Prostate gland (tissue), 2 donors: ENCODE measurements at regions not wholly inside any gene's neighbourhood (a gene's known extent, or its start where the extent isn't known, plus 50 kb on each side); places are given as distances from the start of the nearest gene placed in this dataset.

ENCODE experiments used
- DNase-seq: peaks from one replicate; pipeline ENCODE4 v3.0.0-alpha.2; 2019; ENCODE audit warnings: low spot score
- H3K27ac ChIP-seq, 2 donors: fragments of 200-600 bp; sonication (generic); 2 replicates each; pipeline ENCODE4 v1.5.1; 2017 to 2019
- H3K27me3 ChIP-seq: fragments of 200-600 bp; sonication (generic); replicated peaks from 2 replicates; pipeline ENCODE4 v1.5.1; 2019; ENCODE audit not compliant: insufficient read depth
- H3K36me3 ChIP-seq, 2 donors: fragments of 200-600 bp; sonication (generic); 1 replicate in 1 of 2; 2 replicates in 1 of 2; pipeline versions ENCODE4 v1.5.1 to v1.8.1; 2017 to 2019
- H3K4me1 ChIP-seq: fragments of 200-600 bp; sonication (generic); replicated peaks from 2 replicates; pipeline ENCODE4 v1.5.1; 2019
- H3K4me3 ChIP-seq, 2 donors: fragments of 200-600 bp; sonication (generic); 2 replicates each; pipeline ENCODE4 v1.5.1; 2017 to 2019
- H3K9me3 ChIP-seq: fragments of 200-600 bp; sonication (generic); 2 replicates; pipeline ENCODE4 v1.5.1; 2017
- CTCF ChIP-seq, 4 experiments: fragments of 200-600 bp in 2 of 4; fragments of 450-650 bp in 2 of 4; sonication (generic) in 2 of 4; IDR thresholded peaks; 1 replicate in 3 of 4; 2 replicates in 1 of 4; pipeline ENCODE4 v1.5.1; 2016 to 2019; ENCODE audit warnings: antibody characterized with exemption in 4 of 4, mild to moderate bottlenecking in 2 of 4, moderate library complexity in 2 of 4
- POLR2A ChIP-seq: fragments of 450-650 bp; IDR thresholded peaks from one replicate; pipeline ENCODE4 v1.6.1; 2016; ENCODE audit warnings: antibody characterized with exemption, mild to moderate bottlenecking
- POLR2AphosphoS5 ChIP-seq: sonication (generic); formaldehyde crosslinking; IDR thresholded peaks from one replicate; pipeline ENCODE4 v1.6.1; 2017; ENCODE audit warnings: antibody characterized with exemption
- WGBS: methylation state at CpG from one replicate; pipeline ENCODE4 v1.1.5; 2018; 5-methylcytosine and 5-hydroxymethylcytosine counted together
- intact Hi-C: fragments of 100-400 bp; cut with DNase I; formaldehyde crosslinking; loops from one replicate; pipeline ENCODE4 v1.14.2; 2022

GRCh38 chr16:19980632-19981265, 92.9 kb downstream of the GPR139 start:
- Histone ChIP-seq H3K36me3 (no peaks in the 10 kb centered on the region), H3K9me3 (no peaks in the 10 kb centered on the region), H3K27ac (no peak overlapping the region), H3K27me3 (no peaks in the 10 kb centered on the region), H3K4me3 (no peak overlapping the region), H3K4me1 (no peaks in the 10 kb centered on the region)
- no peak for DNase-seq
- no peak for TF ChIP-seq POLR2AphosphoS5
- TF ChIP-seq POLR2A: no peak
- TF ChIP-seq CTCF (IDR thresholded peaks at IDR 0.05): no peak
- 19% methylated on average over 3 of the region's 3 CpGs for WGBS
- intact Hi-C loops: no loop called here

- Histone ChIP-seq H3K4me3 (no peak overlapping the region), H3K27ac (no peak overlapping the region), H3K4me1 (no peaks in the 10 kb centered on the region), H3K9me3 (no peaks in the 10 kb centered on the region), H3K27me3 (no peaks in the 10 kb centered on the region), H3K36me3 (no peaks in the 10 kb centered on the region)
- intact Hi-C loops: no loop called here
- TF ChIP-seq CTCF (IDR thresholded peaks at IDR 0.05) (no peak), POLR2AphosphoS5 (no peak), POLR2A (no peak)
- no peak for DNase-seq
- 16% methylated on average over 4 of the region's 4 CpGs for WGBS
Measured at GRCh38 chr16:19979638-19980037, 94.1 kb downstream of the GPR139 start.

- 62% methylated on average over 4 of the region's 4 CpGs for WGBS
- intact Hi-C loops: no loop called here
- no peaks in the 10 kb centered on the region for H3K4me1 ChIP-seq
- H3K4me3 ChIP-seq: no peak overlapping the region
- no peaks in the 10 kb centered on the region for H3K36me3 ChIP-seq
- no peak for DNase-seq
- no peak overlapping the region for H3K27ac ChIP-seq
- no peaks in the 10 kb centered on the region for H3K9me3 ChIP-seq
- TF ChIP-seq POLR2AphosphoS5 (no peak), CTCF (IDR thresholded peaks at IDR 0.05) (no peak), POLR2A (no peak)
- H3K27me3 ChIP-seq: no peaks in the 10 kb centered on the region
Measured at GRCh38 chr16:19974607-19975006, 90.0 kb upstream of the GPRC5B start.

DNA sequence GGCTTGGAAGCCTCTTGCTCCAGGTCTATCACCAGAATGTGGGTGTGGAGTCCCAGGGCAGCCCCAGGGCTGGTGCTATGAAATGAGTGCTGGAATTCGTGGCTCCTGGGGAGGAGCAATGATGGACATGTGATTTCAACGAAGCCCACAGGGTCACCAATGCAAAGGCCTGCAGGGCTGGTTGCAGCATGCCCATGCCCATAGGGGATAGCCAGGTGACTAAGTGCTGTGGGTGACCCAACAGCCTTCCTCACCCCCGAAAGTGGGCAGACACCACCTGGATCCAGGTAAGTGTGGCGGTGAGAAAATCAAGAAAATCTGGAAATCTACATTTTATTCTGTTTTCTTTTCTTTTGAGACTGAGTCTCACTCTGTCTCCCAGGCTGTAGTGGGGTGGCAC, 87.5 kb upstream of the GPRC5B start:
- Histone ChIP-seq H3K4me3 (no peak overlapping the region), H3K27ac (no peak overlapping the region), H3K36me3 (no peaks in the 10 kb centered on the region), H3K4me1 (no peaks in the 10 kb centered on the region), H3K27me3 (no peaks in the 10 kb centered on the region), H3K9me3 (no peaks in the 10 kb centered on the region)
- DNase-seq: no peak
- 68% methylated on average over 4 of the region's 4 CpGs for WGBS
- intact Hi-C loops: no loop called here
- TF ChIP-seq POLR2A (no peak), POLR2AphosphoS5 (no peak), CTCF (IDR thresholded peaks at IDR 0.05) (no peak)

GRCh38 chr16:19968891-19969683, 84.4 kb upstream of the GPRC5B start:
- Histone ChIP-seq H3K27me3 (no peaks in the 10 kb centered on the region), H3K9me3 (no peaks in the 10 kb centered on the region), H3K4me3 (no peak overlapping the region), H3K36me3 (no peaks in the 10 kb centered on the region), H3K27ac (no peak overlapping the region), H3K4me1 (no peaks in the 10 kb centered on the region)
- intact Hi-C loops: no loop called here
- WGBS: 26% methylated on average over 8 of the region's 8 CpGs
- DNase-seq: no peak
- no peak for TF ChIP-seq CTCF (IDR thresholded peaks at IDR 0.05)
- no peak for TF ChIP-seq POLR2A
- no peak for TF ChIP-seq POLR2AphosphoS5
